ENCODE measurements at regions not wholly inside any gene's neighbourhood (a gene's known extent, or its start where the extent isn't known, plus 50 kb on each side); places are given as distances from the start of the nearest gene placed in this dataset.
"Not testable (repeated sequence)": the region's sequence is repeated elsewhere in the genome, so short reads cannot be mapped to it uniquely, and the experiment has no call there.

GRCh38 chr16:10272250-10272854 is 90.1 kb upstream of the GRIN2A start:
- DNase-seq (ENCODE audit: low read depth in 2 of 2, low spot score in 1 of 2): not testable (repeated sequence)

GRCh38 chr16:10275214-10275996 is 93.2 kb upstream of the GRIN2A start:
- DNase-seq (ENCODE audit: low read depth in 2 of 2, low spot score in 1 of 2): not testable (repeated sequence)

GRCh38 chr16:10277597-10277996 is 95.4 kb upstream of the GRIN2A start:
- no peak for DNase-seq (ENCODE audit: low read depth in 2 of 2, low spot score in 1 of 2)

- DNase-seq (ENCODE audit: low read depth in 2 of 2, low spot score in 1 of 2): no peak
Measured at GRCh38 chr16:10280262-10281170, 98.3 kb upstream of the GRIN2A start.

GRCh38 chr16:10282367-10282766 is 100.1 kb upstream of the GRIN2A start:
- no peak for DNase-seq (ENCODE audit: low read depth in 2 of 2, low spot score in 1 of 2)

GRCh38 chr16:10283246-10283645 is 101.0 kb upstream of the GRIN2A start:
- not testable (repeated sequence) for DNase-seq (ENCODE audit: low read depth in 2 of 2, low spot score in 1 of 2)

- not testable (repeated sequence) for DNase-seq (ENCODE audit: low read depth in 2 of 2, low spot score in 1 of 2)
Measured at GRCh38 chr16:10290467-10291105, 95.3 kb upstream of the ATF7IP2 start.

GRCh38 chr16:10292197-10292596 is 93.7 kb upstream of the ATF7IP2 start:
- not testable (repeated sequence) for DNase-seq (ENCODE audit: low read depth in 2 of 2, low spot score in 1 of 2)

GRCh38 chr16:10292976-10293375 is 92.9 kb upstream of the ATF7IP2 start:
- DNase-seq (ENCODE audit: low read depth in 2 of 2, low spot score in 1 of 2): not testable (repeated sequence)

- DNase-seq (ENCODE audit: low read depth in 2 of 2, low spot score in 1 of 2): not testable (repeated sequence)
Measured at GRCh38 chr16:10294153-10294552, 91.7 kb upstream of the ATF7IP2 start.

GRCh38 chr16:10296956-10297340 is 88.9 kb upstream of the ATF7IP2 start:
- DNase-seq (ENCODE audit: low read depth in 2 of 2, low spot score in 1 of 2): no peak

GRCh38 chr16:10297341-10298006 is 88.4 kb upstream of the ATF7IP2 start:
- no peak for DNase-seq (ENCODE audit: low read depth in 2 of 2, low spot score in 1 of 2)

- DNase-seq (ENCODE audit: low read depth in 2 of 2, low spot score in 1 of 2): no peak
Measured at GRCh38 chr16:10300905-10301304, 85.0 kb upstream of the ATF7IP2 start.

GRCh38 chr16:10301547-10301946 is 84.3 kb upstream of the ATF7IP2 start:
- not testable (repeated sequence) for DNase-seq (ENCODE audit: low read depth in 2 of 2, low spot score in 1 of 2)

GRCh38 chr16:10305912-10306311 is 79.9 kb upstream of the ATF7IP2 start:
- DNase-seq (ENCODE audit: low read depth in 2 of 2, low spot score in 1 of 2): no peak

- no peak for DNase-seq (ENCODE audit: low read depth in 2 of 2, low spot score in 1 of 2)
Measured at GRCh38 chr16:10308305-10309193, 77.3 kb upstream of the ATF7IP2 start.

- no peak for DNase-seq (ENCODE audit: low read depth in 2 of 2, low spot score in 1 of 2)
Measured at GRCh38 chr16:10309271-10309932, 76.5 kb upstream of the ATF7IP2 start.

GRCh38 chr16:10312008-10312407 is 73.9 kb upstream of the ATF7IP2 start:
- DNase-seq (ENCODE audit: low read depth in 2 of 2, low spot score in 1 of 2): no peak
